NOMO-1 (cell line): ENCODE measurements at regions not wholly inside any gene's neighbourhood (a gene's known extent, or its start where the extent isn't known, plus 50 kb on each side); places are given as distances from the start of the nearest gene placed in this dataset.
"Not testable (repeated sequence)": the region's sequence is repeated elsewhere in the genome, so short reads cannot be mapped to it uniquely, and the experiment has no call there.

Experiments
- DNase-seq, 2 experiments: peaks; one replicate each; lab custom pipeline; 2025; ENCODE audit not compliant: unreplicated experiment in 2 of 2; lab: John Stamatoyannopoulos, UW

GRCh38 chr22:27317096-27317495 lies 484.5 kb downstream of the MN1 start:
- peak in 1 of 2 experiments; percentile 21 for DNase-seq

GRCh38 chr22:27317971-27318428 lies 483.6 kb downstream of the MN1 start:
- DNase-seq: peak; percentile 32 to 51

GRCh38 chr22:27318516-27318915 lies 483.0 kb downstream of the MN1 start:
- DNase-seq: peak; percentile 60 to 76

GRCh38 chr22:27323661-27324060 lies 477.9 kb downstream of the MN1 start:
- no peak for DNase-seq

- not testable (repeated sequence) for DNase-seq
Measured at GRCh38 chr22:27324908-27325307, 476.6 kb downstream of the MN1 start.

- DNase-seq: no peak
Measured at GRCh38 chr22:27327497-27327896, 474.1 kb downstream of the MN1 start.

GRCh38 chr22:27327981-27328721 lies 473.4 kb downstream of the MN1 start:
- DNase-seq: no peak

- peak in 1 of 2 experiments; percentile 17 for DNase-seq
Measured at GRCh38 chr22:27329131-27329850, 472.3 kb downstream of the MN1 start.

GRCh38 chr22:27329966-27330645 lies 471.4 kb downstream of the MN1 start:
- DNase-seq: no peak

GRCh38 chr22:27331526-27332281 lies 469.9 kb downstream of the MN1 start:
- DNase-seq: peak; percentile 73 to 75

- DNase-seq: no peak
Measured at GRCh38 chr22:27335102-27335660, 466.4 kb downstream of the MN1 start.

- DNase-seq: no peak
Measured at GRCh38 chr22:27336151-27337090, 465.1 kb downstream of the MN1 start.

- DNase-seq: no peak
Measured at GRCh38 chr22:27337676-27338075, 463.9 kb downstream of the MN1 start.

- no peak for DNase-seq
Measured at GRCh38 chr22:27340047-27340446, 461.5 kb downstream of the MN1 start.

- DNase-seq: no peak
Measured at GRCh38 chr22:27344546-27344945, 457.0 kb downstream of the MN1 start.

- no peak for DNase-seq
Measured at GRCh38 chr22:27345691-27346090, 455.9 kb downstream of the MN1 start.

- DNase-seq: no peak
Measured at GRCh38 chr22:27347951-27348350, 453.6 kb downstream of the MN1 start.

GRCh38 chr22:27348634-27349033 lies 452.9 kb downstream of the MN1 start:
- peak in 1 of 2 experiments; percentile 6 for DNase-seq

GRCh38 chr22:27349456-27349855 lies 452.1 kb downstream of the MN1 start:
- no peak for DNase-seq
